ENCODE measurements at regions not wholly inside any gene's neighbourhood (a gene's known extent, or its start where the extent isn't known, plus 50 kb on each side); places are given as distances from the start of the nearest gene placed in this dataset.

DNA sequence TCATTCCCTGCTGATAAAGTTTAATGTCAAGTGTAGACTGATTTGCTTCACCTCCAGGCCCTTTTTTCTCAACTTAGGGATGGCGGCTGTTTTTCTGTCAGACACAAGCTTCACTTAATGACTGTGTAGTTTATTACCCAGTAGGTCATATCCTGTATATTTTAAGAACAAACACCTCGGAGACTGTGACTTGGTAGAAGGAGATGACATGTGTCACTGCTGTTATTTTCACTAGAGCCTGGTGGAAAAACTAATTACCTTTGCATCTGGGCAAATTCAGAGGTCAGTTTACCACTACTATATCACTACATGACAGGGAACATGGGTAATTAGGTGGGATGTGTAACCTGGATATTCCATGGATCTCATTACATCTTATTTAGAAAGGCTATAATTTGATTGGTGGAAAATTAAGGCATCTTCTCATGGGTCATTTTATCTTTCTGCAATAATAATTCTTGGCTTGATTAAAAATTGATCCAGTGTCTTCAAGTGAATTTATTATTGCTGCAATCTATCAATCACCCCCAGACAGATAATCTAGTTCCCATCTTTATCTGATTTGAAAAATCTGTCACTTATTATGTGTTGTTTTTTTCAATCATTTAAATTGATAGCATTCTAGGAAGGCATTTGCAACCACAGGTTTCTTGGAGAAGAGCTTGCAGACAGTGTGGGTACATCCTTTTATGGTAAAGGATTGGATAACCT is 353.8 kb upstream of the SPRED2 start:
- TF ChIP-seq CTCF (IDR thresholded peaks at IDR 0.05) (no peak), POLR2AphosphoS5 (IDR thresholded peaks at IDR 0.05; ENCODE audit: low read depth, low read length) (no peak), SIN3A (IDR thresholded peaks at IDR 0.05; ENCODE audit: borderline replicate concordance, insufficient read depth, low read depth, low read length) (no peak), TCF7L2 (IDR thresholded peaks at IDR 0.05; ENCODE audit: low read depth, low read length) (no peak)
- TF ChIP-seq, protein P1, sequence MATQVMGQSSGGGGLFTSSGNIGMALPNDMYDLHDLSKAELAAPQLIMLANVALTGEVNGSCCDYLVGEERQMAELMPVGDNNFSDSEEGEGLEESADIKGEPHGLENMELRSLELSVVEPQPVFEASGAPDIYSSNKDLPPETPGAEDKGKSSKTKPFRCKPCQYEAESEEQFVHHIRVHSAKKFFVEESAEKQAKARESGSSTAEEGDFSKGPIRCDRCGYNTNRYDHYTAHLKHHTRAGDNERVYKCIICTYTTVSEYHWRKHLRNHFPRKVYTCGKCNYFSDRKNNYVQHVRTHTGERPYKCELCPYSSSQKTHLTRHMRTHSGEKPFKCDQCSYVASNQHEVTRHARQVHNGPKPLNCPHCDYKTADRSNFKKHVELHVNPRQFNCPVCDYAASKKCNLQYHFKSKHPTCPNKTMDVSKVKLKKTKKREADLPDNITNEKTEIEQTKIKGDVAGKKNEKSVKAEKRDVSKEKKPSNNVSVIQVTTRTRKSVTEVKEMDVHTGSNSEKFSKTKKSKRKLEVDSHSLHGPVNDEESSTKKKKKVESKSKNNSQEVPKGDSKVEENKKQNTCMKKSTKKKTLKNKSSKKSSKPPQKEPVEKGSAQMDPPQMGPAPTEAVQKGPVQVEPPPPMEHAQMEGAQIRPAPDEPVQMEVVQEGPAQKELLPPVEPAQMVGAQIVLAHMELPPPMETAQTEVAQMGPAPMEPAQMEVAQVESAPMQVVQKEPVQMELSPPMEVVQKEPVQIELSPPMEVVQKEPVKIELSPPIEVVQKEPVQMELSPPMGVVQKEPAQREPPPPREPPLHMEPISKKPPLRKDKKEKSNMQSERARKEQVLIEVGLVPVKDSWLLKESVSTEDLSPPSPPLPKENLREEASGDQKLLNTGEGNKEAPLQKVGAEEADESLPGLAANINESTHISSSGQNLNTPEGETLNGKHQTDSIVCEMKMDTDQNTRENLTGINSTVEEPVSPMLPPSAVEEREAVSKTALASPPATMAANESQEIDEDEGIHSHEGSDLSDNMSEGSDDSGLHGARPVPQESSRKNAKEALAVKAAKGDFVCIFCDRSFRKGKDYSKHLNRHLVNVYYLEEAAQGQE (IDR thresholded peaks at IDR 0.05; ENCODE audit: insufficient read depth in 1 of 2, low read depth in 2 of 2, low read length in 1 of 2): no peak

All from Panc1 (cell line).